SJCRH30 (cell line): ENCODE measurements at regions not wholly inside any gene's neighbourhood (a gene's known extent, or its start where the extent isn't known, plus 50 kb on each side); places are given as distances from the start of the nearest gene placed in this dataset.

Experiments
- DNase-seq, 2 experiments: peaks; one replicate each; pipeline ENCODE4 v3.0.0-alpha.2; 2015 to 2020
- H3K27ac ChIP-seq: fragments of 250-450 bp; sonication (Bioruptor Pico); 2 replicates; pipeline ENCODE4 v1.5.1; 2020; ENCODE audit warnings: mild to moderate bottlenecking, moderate library complexity
- H3K27me3 ChIP-seq: fragments of 250-450 bp; sonication (Bioruptor Pico); 2 replicates; pipeline ENCODE4 v1.5.1; 2020; ENCODE audit warnings: mild to moderate bottlenecking, moderate library complexity
- H3K36me3 ChIP-seq: fragments of 250-450 bp; sonication (Bioruptor Pico); 2 replicates; pipeline ENCODE4 v1.5.1; 2020; ENCODE audit warnings: mild to moderate bottlenecking, moderate library complexity
- H3K4me1 ChIP-seq: fragments of 250-450 bp; sonication (Bioruptor Pico); 2 replicates; pipeline ENCODE4 v1.5.1; 2020; ENCODE audit warnings: mild to moderate bottlenecking, moderate library complexity
- H3K4me3 ChIP-seq: fragments of 250-450 bp; sonication (Bioruptor Pico); 2 replicates; pipeline ENCODE4 v1.5.1; 2020; ENCODE audit warnings: mild to moderate bottlenecking, moderate library complexity
- H3K9me3 ChIP-seq: fragments of 250-450 bp; sonication (Bioruptor Pico); replicated peaks from 2 replicates; pipeline ENCODE4 v1.5.1; 2020; ENCODE audit warnings: mild to moderate bottlenecking, moderate library complexity

GRCh38 chr1:214989341-214989740, 93.2 kb upstream of the KCNK2 start:
- H3K4me3 ChIP-seq, result no peak overlapping the region
- no peaks in the 10 kb centered on the region for H3K27me3 ChIP-seq
- no peaks in the 10 kb centered on the region for H3K36me3 ChIP-seq
- DNase-seq, result no peak
- no peaks in the 10 kb centered on the region for H3K4me1 ChIP-seq
- H3K27ac ChIP-seq, result no peak overlapping the region
- no peaks in the 10 kb centered on the region for H3K9me3 ChIP-seq

- no peak overlapping the region for H3K27ac ChIP-seq
- no peaks in the 10 kb centered on the region for H3K36me3 ChIP-seq
- DNase-seq, result no peak
Observed at GRCh38 chr1:214990619-214991018, 91.9 kb upstream of the KCNK2 start.

GRCh38 chr1:214991691-214992315, 90.7 kb upstream of the KCNK2 start:
- no peaks in the 10 kb centered on the region for H3K36me3 ChIP-seq
- no peak for DNase-seq
- no peak overlapping the region for H3K27ac ChIP-seq
- H3K4me3 ChIP-seq, result no peak overlapping the region
- H3K4me1 ChIP-seq, result no peaks in the 10 kb centered on the region
- H3K27me3 ChIP-seq, result no peaks in the 10 kb centered on the region
- no peaks in the 10 kb centered on the region for H3K9me3 ChIP-seq

More at GRCh38 chr1:214990619-214991018, 91.9 kb upstream of the KCNK2 start:
- Histone ChIP-seq H3K4me3 (no peak overlapping the region), H3K9me3 (no peaks in the 10 kb centered on the region), H3K27me3 (no peaks in the 10 kb centered on the region), H3K4me1 (no peaks in the 10 kb centered on the region)

GRCh38 chr1:214993419-214993818, 89.1 kb upstream of the KCNK2 start:
- DNase-seq, result no peak
- Histone ChIP-seq H3K9me3 (no peaks in the 10 kb centered on the region), H3K36me3 (no peaks in the 10 kb centered on the region), H3K4me3 (no peak overlapping the region), H3K27ac (no peak overlapping the region), H3K27me3 (no peaks in the 10 kb centered on the region), H3K4me1 (no peaks in the 10 kb centered on the region)

GRCh38 chr1:214997685-214998084, 84.9 kb upstream of the KCNK2 start:
- no peaks in the 10 kb centered on the region for H3K36me3 ChIP-seq
- H3K27ac ChIP-seq, result no peak overlapping the region
- H3K4me3 ChIP-seq, result no peak overlapping the region
- H3K27me3 ChIP-seq, result no peaks in the 10 kb centered on the region
- no peaks in the 10 kb centered on the region for H3K4me1 ChIP-seq
- DNase-seq, result no peak
- H3K9me3 ChIP-seq, result no peaks in the 10 kb centered on the region

GRCh38 chr1:215001419-215002021, 81.0 kb upstream of the KCNK2 start:
- no peaks in the 10 kb centered on the region for H3K36me3 ChIP-seq
- no peaks in the 10 kb centered on the region for H3K4me1 ChIP-seq
- no peak for DNase-seq
- no peaks in the 10 kb centered on the region for H3K9me3 ChIP-seq
- H3K27ac ChIP-seq, result no peak overlapping the region
- H3K27me3 ChIP-seq, result no peaks in the 10 kb centered on the region
- H3K4me3 ChIP-seq, result no peak overlapping the region

GRCh38 chr1:215002471-215002870, 80.1 kb upstream of the KCNK2 start:
- H3K27me3 ChIP-seq, result no peaks in the 10 kb centered on the region
- no peak overlapping the region for H3K27ac ChIP-seq
- no peak for DNase-seq
- H3K9me3 ChIP-seq, result no peaks in the 10 kb centered on the region
- no peaks in the 10 kb centered on the region for H3K36me3 ChIP-seq
- no peak overlapping the region for H3K4me3 ChIP-seq
- H3K4me1 ChIP-seq, result no peaks in the 10 kb centered on the region

GRCh38 chr1:215003686-215004085, 78.9 kb upstream of the KCNK2 start:
- Histone ChIP-seq H3K4me1 (no peaks in the 10 kb centered on the region), H3K4me3 (no peak overlapping the region), H3K27me3 (no peaks in the 10 kb centered on the region), H3K36me3 (no peaks in the 10 kb centered on the region), H3K9me3 (no peaks in the 10 kb centered on the region), H3K27ac (no peak overlapping the region)
- DNase-seq, result no peak

- H3K4me1 ChIP-seq, result no peaks in the 10 kb centered on the region
- H3K4me3 ChIP-seq, result no peak overlapping the region
- no peak for DNase-seq
- H3K36me3 ChIP-seq, result no peaks in the 10 kb centered on the region
- H3K27ac ChIP-seq, result no peak overlapping the region
- no peaks in the 10 kb centered on the region for H3K27me3 ChIP-seq
- H3K9me3 ChIP-seq, result no peaks in the 10 kb centered on the region
Observed at GRCh38 chr1:215004121-215004827, 78.3 kb upstream of the KCNK2 start.

- no peak for DNase-seq
- Histone ChIP-seq H3K4me1 (no peaks in the 10 kb centered on the region), H3K27me3 (no peaks in the 10 kb centered on the region), H3K9me3 (no peaks in the 10 kb centered on the region), H3K4me3 (no peak overlapping the region), H3K36me3 (no peaks in the 10 kb centered on the region), H3K27ac (no peak overlapping the region)
Observed at GRCh38 chr1:215005078-215005477, 77.5 kb upstream of the KCNK2 start.

- Histone ChIP-seq H3K4me3 (no peak overlapping the region), H3K36me3 (no peaks in the 10 kb centered on the region), H3K27ac (no peak overlapping the region), H3K9me3 (no peaks in the 10 kb centered on the region), H3K4me1 (no peaks in the 10 kb centered on the region), H3K27me3 (no peaks in the 10 kb centered on the region)
- no peak for DNase-seq
Observed at GRCh38 chr1:215005656-215006345, 76.7 kb upstream of the KCNK2 start.

- H3K36me3 ChIP-seq, result no peaks in the 10 kb centered on the region
- H3K4me1 ChIP-seq, result no peaks in the 10 kb centered on the region
- no peak overlapping the region for H3K4me3 ChIP-seq
- no peak overlapping the region for H3K27ac ChIP-seq
- no peaks in the 10 kb centered on the region for H3K27me3 ChIP-seq
- no peaks in the 10 kb centered on the region for H3K9me3 ChIP-seq
- no peak for DNase-seq
Observed at GRCh38 chr1:215007880-215008279, 74.7 kb upstream of the KCNK2 start.

GRCh38 chr1:215018555-215018954, 64.0 kb upstream of the KCNK2 start:
- Histone ChIP-seq H3K4me1 (no peaks in the 10 kb centered on the region), H3K9me3 (no peaks in the 10 kb centered on the region), H3K27me3 (peaks cover 3% of the 10 kb centered on the region; the same call in 1 of the 2 replicates), H3K4me3 (no peak overlapping the region), H3K27ac (no peak overlapping the region), H3K36me3 (no peaks in the 10 kb centered on the region)
- DNase-seq, result no peak

- no peaks in the 10 kb centered on the region for H3K9me3 ChIP-seq
- H3K36me3 ChIP-seq, result no peaks in the 10 kb centered on the region
- H3K27me3 ChIP-seq, result peaks cover 3% of the 10 kb centered on the region; the same call in 1 of the 2 replicates
- no peaks in the 10 kb centered on the region for H3K4me1 ChIP-seq
- H3K4me3 ChIP-seq, result no peak overlapping the region
- DNase-seq, result no peak
- no peak overlapping the region for H3K27ac ChIP-seq
Observed at GRCh38 chr1:215022204-215022603, 60.3 kb upstream of the KCNK2 start.

- Histone ChIP-seq H3K27ac (no peak overlapping the region), H3K9me3 (no peaks in the 10 kb centered on the region)
Observed at GRCh38 chr1:215022741-215023141, 59.8 kb upstream of the KCNK2 start.

More at GRCh38 chr1:215022741-215023141, 59.8 kb upstream of the KCNK2 start:
- H3K4me1 ChIP-seq, result no peaks in the 10 kb centered on the region
- no peak overlapping the region for H3K4me3 ChIP-seq
- H3K36me3 ChIP-seq, result no peaks in the 10 kb centered on the region
- peaks cover 3% of the 10 kb centered on the region; the same call in 1 of the 2 replicates for H3K27me3 ChIP-seq
- DNase-seq, result no peak
